ENCODE measurements at regions not wholly inside any gene's neighbourhood (a gene's known extent, or its start where the extent isn't known, plus 50 kb on each side); places are given as distances from the start of the nearest gene placed in this dataset.

DNA sequence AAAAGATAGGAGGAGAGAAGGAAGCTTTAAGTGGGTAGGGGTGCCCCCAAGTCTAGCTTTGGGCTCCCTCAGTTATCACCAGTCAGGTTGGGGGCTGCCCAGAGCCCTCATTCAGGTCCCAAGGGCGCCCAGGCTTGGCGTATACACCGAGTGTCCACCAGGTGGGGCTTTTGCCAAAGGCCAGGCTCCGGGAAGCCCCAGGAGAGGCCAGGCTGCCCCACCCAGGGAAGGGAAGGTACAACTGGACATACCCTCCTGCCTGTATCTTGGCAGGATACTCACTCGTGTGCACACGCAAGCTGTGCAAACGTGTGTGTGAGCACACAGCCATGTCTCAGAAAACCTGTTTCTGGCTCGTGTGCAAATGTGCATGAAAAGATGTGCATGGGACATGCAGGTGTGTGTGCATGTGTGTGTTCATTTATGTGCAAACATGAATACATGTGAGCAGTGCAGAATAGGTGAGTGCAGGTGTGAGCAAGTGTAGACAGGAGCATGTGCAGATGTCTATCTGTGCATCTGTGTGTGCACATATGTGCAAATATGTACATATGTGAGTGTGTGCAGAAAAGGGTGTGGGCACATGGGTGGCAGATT lies 103.9 kb upstream of the MYL2 start:
- H3K36me3 ChIP-seq (replicated peaks in 1 of 2; ENCODE audit: control extremely low read depth in 1 of 2, control insufficient read depth in 1 of 2, extremely low read depth in 1 of 2, insufficient read depth in 2 of 2, low read length in 1 of 2), result no peaks in the 10 kb centered on the region
- POLR2A ChIA-PET, result no interaction called here

DNA sequence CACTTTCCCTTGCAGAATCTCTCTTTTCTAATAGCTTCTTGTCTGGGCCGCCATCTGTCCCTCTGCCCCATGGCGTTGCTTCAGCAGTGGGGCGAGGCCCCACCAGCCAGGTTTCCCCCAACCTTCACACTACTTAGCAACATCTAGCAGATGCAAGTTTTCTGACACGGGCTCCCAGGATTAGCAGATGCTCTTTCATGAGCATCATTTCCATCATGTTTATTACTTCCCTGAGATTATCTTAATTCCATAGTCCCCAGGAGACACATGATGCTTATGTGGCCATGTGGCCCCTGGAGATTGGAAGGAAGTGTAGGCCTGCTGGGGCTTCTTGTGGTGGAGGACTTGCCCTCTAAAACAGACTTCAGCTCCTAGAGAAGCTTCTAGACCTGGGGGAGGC lies 102.0 kb upstream of the MYL2 start:
- Histone ChIP-seq H3K79me2 (ENCODE audit: control insufficient read depth, insufficient read depth, low read length) (no peaks in the 10 kb centered on the region), H2AFZ (ENCODE audit: insufficient read depth, low read depth, low read length, poor library complexity, severe bottlenecking) (no peak overlapping the region), H3K27me3 (replicated peaks in 1 of 4; ENCODE audit: control extremely low read depth in 1 of 4, control insufficient read depth in 3 of 4, insufficient read depth in 4 of 4, low read length in 3 of 4) (peaks cover 0 to 12% (median 1%) of the 10 kb centered on the region in 4 experiments), H3K4me2 (replicated peaks; ENCODE audit: low read depth, low read length, poor library complexity, severe bottlenecking) (no peak overlapping the region), H3K36me3 (replicated peaks in 1 of 2; ENCODE audit: control extremely low read depth in 1 of 2, control insufficient read depth in 1 of 2, extremely low read depth in 1 of 2, insufficient read depth in 2 of 2, low read length in 1 of 2) (no peaks in the 10 kb centered on the region), H3K4me1 (ENCODE audit: control insufficient read depth in 2 of 2, insufficient read depth in 2 of 2, low read length in 2 of 2) (no peaks in the 10 kb centered on the region), H3K4me3 (ENCODE audit: control extremely low read depth in 1 of 5, extremely low read depth in 1 of 5, insufficient read depth in 1 of 5, low read depth in 2 of 5, low read length in 4 of 5) (no peak overlapping the region), H3K9me3 (ENCODE audit: control extremely low read depth in 1 of 3, control insufficient read depth in 2 of 3, insufficient read depth in 1 of 3, low read length in 2 of 3) (peaks cover 0 to 5% (median 0%) of the 10 kb centered on the region in 3 donors), H3K27ac (ENCODE audit: low read length in 2 of 2) (no peak overlapping the region), H4K20me1 (ENCODE audit: control insufficient read depth, insufficient read depth, low read length, poor library complexity, severe bottlenecking) (no peaks in the 10 kb centered on the region), H3K9ac (ENCODE audit: low read length) (no peak overlapping the region)
- DNase-seq, result no peak
- ATAC-seq (ENCODE audit: low read depth), result no peak
- 97% methylated on average over 3 of the region's 4 CpGs for WGBS (ENCODE audit: insufficient coverage)
- CTCF ChIA-PET, result no interaction called here
- POLR2A ChIA-PET, result interaction anchor here (0.5 kb wide), 1 partner anchor 312 kb away, joined by 4 read pairs; no protein-coding TSS in a partner anchor
- H3K9me3 Mint-ChIP-seq (ENCODE audit: insufficient read depth), result no peaks in the 10 kb centered on the region
- intact Hi-C loops (cut with micrococcal nuclease), result loop anchor here (5.0 kb wide), 1 partner anchor 290 kb away; no protein-coding TSS in a partner anchor
- H3K27ac Mint-ChIP-seq, result no peak overlapping the region
- no peaks in the 10 kb centered on the region for H3K4me1 Mint-ChIP-seq
- TF ChIP-seq, protein P1, sequence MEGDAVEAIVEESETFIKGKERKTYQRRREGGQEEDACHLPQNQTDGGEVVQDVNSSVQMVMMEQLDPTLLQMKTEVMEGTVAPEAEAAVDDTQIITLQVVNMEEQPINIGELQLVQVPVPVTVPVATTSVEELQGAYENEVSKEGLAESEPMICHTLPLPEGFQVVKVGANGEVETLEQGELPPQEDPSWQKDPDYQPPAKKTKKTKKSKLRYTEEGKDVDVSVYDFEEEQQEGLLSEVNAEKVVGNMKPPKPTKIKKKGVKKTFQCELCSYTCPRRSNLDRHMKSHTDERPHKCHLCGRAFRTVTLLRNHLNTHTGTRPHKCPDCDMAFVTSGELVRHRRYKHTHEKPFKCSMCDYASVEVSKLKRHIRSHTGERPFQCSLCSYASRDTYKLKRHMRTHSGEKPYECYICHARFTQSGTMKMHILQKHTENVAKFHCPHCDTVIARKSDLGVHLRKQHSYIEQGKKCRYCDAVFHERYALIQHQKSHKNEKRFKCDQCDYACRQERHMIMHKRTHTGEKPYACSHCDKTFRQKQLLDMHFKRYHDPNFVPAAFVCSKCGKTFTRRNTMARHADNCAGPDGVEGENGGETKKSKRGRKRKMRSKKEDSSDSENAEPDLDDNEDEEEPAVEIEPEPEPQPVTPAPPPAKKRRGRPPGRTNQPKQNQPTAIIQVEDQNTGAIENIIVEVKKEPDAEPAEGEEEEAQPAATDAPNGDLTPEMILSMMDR (IDR thresholded peaks at IDR 0.05), result no peak
- TF ChIP-seq EZH2 (IDR thresholded peaks at IDR 0.05; ENCODE audit: borderline replicate concordance, insufficient read depth, low read depth, low read length, poor library complexity, severe bottlenecking), result no peak
- H3K27me3 Mint-ChIP-seq, result peaks cover 55% of the 10 kb centered on the region
- no peak overlapping the region for H3K4me3 Mint-ChIP-seq

More for the DNA sequence above, 103.9 kb upstream of the MYL2 start:
- peaks cover 0 to 5% (median 0%) of the 10 kb centered on the region in 3 donors for H3K9me3 ChIP-seq (ENCODE audit: control extremely low read depth in 1 of 3, control insufficient read depth in 2 of 3, insufficient read depth in 1 of 3, low read length in 2 of 3)
- no peak overlapping the region for H3K27ac Mint-ChIP-seq
- no peak overlapping the region for H3K4me2 ChIP-seq (replicated peaks; ENCODE audit: low read depth, low read length, poor library complexity, severe bottlenecking)
- no peaks in the 10 kb centered on the region for H3K4me1 Mint-ChIP-seq
- no peaks in the 10 kb centered on the region for H4K20me1 ChIP-seq (ENCODE audit: control insufficient read depth, insufficient read depth, low read length, poor library complexity, severe bottlenecking)
- CTCF ChIA-PET, result no interaction called here
- no peaks in the 10 kb centered on the region for H3K4me1 ChIP-seq (ENCODE audit: control insufficient read depth in 2 of 2, insufficient read depth in 2 of 2, low read length in 2 of 2)
- no peaks in the 10 kb centered on the region for H3K9me3 Mint-ChIP-seq (ENCODE audit: insufficient read depth)
- intact Hi-C loops (cut with micrococcal nuclease), result loop anchor here (5.0 kb wide), 1 partner anchor 288 kb away; no protein-coding TSS in a partner anchor
- WGBS (ENCODE audit: insufficient coverage), result 11% methylated on average over 8 of the region's 8 CpGs
- no peaks in the 10 kb centered on the region for H3K79me2 ChIP-seq (ENCODE audit: control insufficient read depth, insufficient read depth, low read length)
- peaks cover 62% of the 10 kb centered on the region for H3K27me3 Mint-ChIP-seq
- TF ChIP-seq, protein P1 (IDR thresholded peaks at IDR 0.05), result peak; percentile 53
- no peak for TF ChIP-seq EZH2 (IDR thresholded peaks at IDR 0.05; ENCODE audit: borderline replicate concordance, insufficient read depth, low read depth, low read length, poor library complexity, severe bottlenecking)
- no peak overlapping the region for H2AFZ ChIP-seq (ENCODE audit: insufficient read depth, low read depth, low read length, poor library complexity, severe bottlenecking)
- H3K4me3 Mint-ChIP-seq, result no peak overlapping the region
- no peak overlapping the region for H3K27ac ChIP-seq (ENCODE audit: low read length in 2 of 2)
- H3K27me3 ChIP-seq (replicated peaks in 1 of 4; ENCODE audit: control extremely low read depth in 1 of 4, control insufficient read depth in 3 of 4, insufficient read depth in 4 of 4, low read length in 3 of 4), result peaks cover 0 to 17% (median 2%) of the 10 kb centered on the region in 4 experiments
- peak; percentile 44 for DNase-seq
- H3K9ac ChIP-seq (ENCODE audit: low read length), result no peak overlapping the region
- peak; percentile 33 for ATAC-seq (ENCODE audit: low read depth)
- H3K4me3 ChIP-seq (ENCODE audit: control extremely low read depth in 1 of 5, extremely low read depth in 1 of 5, insufficient read depth in 1 of 5, low read depth in 2 of 5, low read length in 4 of 5), result no peak overlapping the region
